Renal cortex interstitium (tissue), 11 donors: ENCODE measurements at regions not wholly inside any gene's neighbourhood (a gene's known extent, or its start where the extent isn't known, plus 50 kb on each side); places are given as distances from the start of the nearest gene placed in this dataset.

ENCODE experiments used
- DNase-seq, 11 donors: peaks; one replicate each; pipeline ENCODE4 v3.0.0-alpha.2; 2013; ENCODE audit warnings: low read depth in 9 of 11, low spot score in 4 of 11; ENCODE audit errors: extremely low read depth in 1 of 11

DNA sequence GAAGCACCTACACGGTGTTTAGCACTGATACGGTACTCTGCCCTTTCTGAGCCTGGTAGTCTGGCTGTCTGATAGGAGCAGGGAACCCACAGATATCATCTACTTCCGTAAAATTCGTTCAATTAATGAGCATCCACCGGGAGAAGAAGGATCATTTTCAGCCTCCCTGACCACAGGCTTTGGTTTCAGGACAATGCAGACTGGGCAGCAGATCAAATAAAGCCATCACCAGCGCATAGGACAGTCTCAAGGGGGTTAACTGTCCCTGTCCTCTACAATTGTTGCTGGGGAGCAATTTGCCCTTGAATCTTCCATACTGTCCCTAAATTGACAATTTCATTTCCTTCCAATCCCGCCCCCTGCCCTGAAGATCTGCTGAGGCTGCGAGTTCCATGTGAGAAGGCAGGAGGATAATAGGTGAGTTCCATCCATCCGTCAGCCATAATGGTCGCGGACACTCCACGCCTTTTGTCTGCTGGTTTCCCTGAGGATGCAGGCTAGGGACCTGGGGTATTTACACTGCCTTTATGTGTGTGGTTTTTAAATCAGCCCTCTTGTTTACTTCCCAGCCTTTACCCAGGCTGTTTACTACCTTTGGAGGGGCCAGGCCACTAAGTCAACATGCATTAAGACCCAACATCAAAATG is 110.0 kb downstream of the MYCN start:
- no peak for DNase-seq

DNA sequence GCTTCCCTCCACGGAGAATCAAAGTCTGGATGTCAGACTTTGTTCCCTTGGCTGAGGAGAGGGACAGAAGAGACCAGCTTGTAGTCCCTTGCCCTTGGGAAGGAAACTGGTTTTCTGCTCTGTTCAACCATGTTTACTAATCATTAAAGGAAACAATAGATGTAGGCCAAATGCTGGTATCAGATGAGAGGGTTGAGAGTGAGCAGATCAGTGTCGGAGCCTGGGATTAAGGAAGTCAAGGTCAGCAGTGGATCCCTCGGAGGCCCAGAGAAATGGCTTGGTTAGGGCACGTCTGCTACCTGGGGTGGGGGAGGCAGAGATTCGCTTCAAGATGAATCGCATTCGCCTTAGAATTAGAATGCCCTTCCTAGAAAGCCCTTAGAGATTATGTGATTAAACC is 109.1 kb downstream of the MYCN start:
- DNase-seq, result no peak

DNA sequence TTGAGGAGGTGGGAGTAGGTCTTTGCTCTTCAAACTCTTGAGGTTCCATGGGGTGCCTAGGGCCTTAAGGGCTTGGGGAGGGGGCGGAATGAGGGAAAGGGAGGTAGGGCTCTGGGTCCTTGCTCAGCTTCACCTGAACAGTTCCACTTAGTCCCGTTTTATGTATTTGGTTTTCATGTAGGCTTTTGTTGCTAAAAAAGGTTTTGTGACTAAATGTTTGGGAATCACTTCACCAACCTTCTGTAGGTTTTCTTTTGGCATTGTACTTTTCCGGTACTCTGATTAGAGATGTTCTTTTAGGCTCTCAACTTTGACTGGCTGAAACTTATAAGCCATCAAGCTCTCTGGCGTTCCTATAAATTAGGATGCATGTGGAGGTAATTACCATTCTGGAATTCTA is 108.1 kb downstream of the MYCN start:
- no peak for DNase-seq

DNA sequence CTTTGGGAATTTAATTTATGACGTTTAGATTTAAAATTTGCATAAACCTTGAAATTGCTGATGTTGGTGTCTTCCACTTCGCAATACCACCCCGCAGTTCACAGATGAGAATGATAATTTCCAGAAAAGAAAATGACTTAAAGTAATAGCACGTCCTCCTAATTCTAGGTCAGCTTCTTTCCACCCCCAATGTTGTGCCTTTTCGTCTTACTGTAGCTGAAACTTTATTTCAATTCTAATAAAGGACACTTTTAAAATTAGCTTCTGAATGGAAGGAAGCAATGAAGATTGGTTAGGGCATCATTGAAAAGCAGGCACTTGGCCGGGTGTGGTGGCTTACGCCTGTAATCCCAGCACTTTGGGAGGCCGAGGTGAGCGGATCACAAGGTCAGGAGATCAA is 107.4 kb downstream of the MYCN start:
- no peak for DNase-seq

DNA sequence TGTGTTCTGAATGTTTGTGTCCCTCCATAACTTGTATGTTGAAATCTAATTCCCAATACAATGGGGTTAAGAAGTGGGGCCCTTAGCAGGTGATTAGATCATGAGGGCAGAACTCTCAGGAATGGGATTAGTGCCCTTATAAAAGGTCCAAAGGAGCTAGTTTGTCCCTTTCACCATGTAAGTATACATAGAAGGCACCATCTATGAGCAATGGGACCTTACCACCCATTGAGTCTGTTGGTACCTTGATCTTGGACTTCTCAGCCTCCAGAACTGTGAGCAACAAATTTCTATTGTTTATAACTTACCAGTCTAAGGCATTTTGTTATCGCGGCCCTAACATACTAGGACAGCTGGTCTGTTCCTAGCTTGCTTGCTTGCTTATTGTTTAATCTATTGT is 106.3 kb downstream of the MYCN start:
- DNase-seq, result no peak

DNA sequence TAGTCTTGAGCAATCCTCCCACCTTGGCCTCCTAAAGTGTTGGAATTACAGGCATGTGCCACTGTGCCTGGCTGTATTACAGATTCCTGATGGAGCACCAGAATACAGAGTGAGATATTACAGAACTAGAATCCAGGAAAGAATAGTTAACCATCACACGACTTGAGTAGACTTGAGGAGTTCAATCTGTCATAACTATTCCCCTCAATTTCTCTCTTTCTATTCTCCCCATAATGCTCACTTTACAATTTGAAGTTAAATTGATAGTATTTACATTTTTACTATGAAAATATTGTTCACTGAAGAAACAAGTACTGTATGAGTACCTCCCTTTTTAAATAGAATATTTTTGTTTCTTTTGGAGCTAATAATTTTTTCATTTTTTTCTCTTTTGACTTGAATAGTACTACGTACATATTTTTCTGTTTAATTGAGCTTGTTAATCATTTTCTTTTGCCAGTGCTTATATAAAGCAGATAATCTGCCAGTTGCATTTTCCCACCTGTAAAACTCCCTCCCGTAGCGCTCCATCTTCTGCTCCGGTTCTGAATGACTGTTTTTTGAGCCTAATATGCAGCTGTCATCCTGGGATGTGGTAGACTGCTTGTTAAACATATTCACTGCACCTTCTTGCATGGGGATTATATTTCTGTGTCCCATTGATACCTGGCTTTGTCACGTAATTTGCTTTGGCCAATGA is 105.5 kb downstream of the MYCN start:
- no peak for DNase-seq

DNA sequence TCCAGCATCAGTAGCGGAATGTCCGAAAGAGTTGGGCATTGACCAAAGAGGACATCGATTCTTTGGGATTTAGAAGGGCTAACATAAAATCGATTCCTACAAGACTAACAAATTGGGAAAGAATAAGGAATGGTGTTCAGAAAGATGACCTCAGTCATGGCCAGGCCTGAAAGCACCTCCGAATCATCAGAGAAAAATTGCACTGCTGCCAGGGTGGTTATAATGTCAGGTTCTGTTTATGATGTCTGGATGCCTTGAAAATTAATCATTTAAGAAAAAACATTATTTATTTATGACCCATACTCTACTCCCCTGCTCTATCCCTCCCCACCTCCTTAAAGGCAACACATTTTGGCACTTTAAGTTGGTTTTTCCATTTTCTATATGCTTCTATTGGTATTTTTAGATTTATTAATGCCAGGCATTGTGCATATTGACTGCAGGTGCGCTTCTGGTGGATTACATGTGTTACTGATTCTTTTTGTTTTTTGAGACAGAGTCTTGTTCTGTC is 104.7 kb downstream of the MYCN start:
- no peak for DNase-seq

DNA sequence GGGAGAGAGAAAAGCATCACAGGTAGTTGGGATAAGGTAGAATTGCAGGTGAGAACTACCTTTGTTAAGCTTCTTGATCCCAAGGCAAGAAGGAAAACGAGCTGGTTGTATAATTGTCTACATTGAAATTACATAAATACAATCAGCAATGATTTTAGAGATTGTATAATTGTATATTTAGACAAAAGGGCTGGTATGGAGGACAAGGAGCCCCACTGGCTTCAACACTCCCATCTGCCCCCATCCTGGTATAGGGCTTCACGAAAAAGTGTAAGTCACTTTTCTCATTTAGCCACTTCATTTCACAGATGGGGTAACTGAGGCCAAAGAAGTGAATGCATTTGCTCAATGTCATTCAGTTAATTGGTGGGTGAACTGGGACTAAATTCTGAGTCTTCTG is 103.3 kb downstream of the MYCN start:
- no peak for DNase-seq

DNA sequence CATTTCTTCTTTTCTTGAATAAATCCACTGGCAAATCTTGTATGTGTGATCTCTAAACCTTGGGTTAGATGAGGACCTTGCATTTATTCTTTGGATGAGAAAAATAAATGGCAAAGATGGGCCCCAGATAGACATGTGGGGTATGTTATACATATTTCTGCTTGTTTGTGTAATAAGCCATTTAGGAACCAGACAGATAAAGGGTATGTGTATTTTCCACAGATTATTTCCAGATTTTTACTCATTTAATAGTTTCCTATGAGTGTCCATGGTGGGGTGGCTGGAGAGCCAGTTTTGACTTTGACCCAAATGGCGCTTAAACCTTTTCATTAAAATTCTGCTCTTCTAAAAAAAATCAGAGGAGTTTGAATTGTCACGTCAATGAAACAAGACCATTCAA is 102.8 kb downstream of the MYCN start:
- no peak for DNase-seq

DNA sequence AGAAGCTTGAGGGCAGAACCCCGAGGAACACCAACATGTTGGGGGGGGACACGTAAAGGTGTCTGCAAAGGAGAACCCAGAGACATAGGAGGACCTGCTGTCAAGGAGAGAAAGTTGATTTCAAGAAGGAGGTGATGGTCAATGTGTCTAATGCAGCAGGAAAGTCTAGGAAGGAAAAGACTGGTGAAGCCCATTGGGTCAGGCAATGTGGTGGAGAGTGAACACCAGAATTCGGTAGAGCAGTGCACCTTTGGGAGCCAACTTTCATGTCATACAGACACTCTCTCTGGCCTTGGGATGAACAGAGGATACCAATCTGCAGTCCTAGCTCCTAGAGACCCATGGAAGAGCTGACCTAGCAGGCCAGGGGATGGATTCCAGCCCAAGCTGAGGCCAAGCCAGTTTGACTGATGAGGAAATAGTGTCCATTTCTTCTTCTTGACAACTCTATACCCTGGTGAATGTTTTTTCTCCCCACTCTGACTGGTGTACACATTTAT is 101.9 kb downstream of the MYCN start:
- no peak for DNase-seq

DNA sequence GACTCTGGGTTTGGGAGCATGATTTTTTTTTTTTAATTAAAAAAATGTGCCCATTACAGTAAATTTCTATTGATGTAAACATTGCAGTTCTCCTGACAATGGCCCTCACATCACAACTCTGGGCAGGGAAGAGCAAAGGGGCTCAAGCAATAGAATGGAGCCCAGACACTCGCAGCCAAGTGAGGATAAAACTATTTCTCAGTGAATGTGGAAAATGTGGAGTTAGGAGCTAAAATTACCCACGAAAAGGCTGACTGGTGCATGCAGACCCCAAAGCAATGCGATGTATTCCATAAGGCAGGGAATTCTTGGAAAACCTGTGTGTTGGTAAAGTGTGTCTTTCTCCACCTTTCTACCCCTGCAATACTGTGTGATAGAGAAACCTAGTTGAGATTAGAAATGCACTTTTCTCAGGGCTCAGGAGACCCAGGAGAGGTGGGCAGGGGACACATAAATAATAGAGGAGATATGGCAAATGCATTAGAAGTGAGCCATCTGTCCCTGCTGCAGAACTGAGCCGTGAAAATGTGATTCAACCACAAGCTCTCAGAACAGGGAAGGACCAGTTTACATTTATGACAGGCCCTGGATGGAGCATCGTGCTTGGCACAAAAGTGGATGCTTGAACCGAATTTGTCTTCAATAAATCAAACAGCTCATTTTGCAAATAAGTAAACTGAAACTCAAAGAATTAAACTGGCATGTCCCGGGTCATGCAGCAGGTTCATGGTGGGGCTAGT is 100.1 kb downstream of the MYCN start:
- no peak for DNase-seq

DNA sequence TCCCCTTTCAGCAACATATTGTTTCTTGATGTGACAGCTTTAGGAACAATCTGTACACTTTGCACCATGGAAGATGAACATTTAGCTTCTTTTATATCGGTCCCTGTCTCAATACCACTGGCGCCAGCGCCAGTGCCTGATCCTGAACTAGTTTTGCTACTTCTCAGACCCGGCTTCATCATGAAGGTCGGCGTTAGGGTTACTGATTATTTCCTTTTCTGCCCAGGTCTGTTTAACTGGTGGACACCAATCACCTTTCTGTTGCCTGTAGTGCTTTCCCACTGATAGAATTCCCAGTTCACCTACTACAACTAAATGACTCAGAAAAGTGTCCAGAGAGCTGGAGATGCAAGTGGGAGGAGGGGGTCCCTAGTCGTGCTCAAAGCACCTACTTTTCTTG is 99.5 kb downstream of the MYCN start:
- DNase-seq, result no peak

DNA sequence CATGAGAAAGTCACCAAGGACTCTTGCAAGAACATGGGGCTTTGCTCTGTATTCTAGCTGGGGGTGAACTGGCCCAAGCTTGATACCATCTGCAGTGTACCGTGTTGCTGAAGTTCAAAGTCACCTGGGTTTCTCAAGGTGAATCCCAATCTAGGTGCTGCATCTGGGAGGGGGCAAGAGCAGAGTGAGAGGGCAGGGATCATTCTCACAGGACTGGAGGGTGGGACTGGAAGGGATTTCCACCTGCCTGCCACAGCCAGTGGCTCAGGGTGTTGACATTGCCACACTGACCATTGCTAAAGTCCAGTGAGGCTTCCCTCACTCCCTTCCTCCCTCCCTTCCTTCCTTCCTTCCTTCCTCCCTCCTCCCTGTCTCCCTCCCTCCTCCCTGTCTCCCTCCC is 98.7 kb downstream of the MYCN start:
- DNase-seq, result no peak

DNA sequence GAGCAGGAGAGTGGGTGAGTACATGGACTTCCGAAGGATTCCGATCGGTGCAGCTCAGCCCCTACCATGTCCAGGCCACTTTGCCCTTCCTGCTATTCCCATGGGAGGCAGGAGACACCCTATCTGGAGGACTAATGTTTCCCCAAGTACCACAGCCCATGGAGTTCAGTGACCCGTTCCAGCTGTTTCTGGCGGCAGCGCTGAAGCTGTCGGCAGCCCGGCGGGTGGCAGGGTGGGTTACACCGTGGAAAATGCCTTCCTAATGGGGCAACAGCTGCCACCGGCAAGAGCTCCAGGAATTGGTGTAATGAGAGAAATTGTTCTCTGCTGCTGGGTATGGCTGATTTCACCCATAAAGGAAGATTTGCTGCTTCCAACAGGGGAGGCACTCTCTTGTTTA is 98.3 kb downstream of the MYCN start:
- peak in 7 of 11 donors; percentile 31 to 63 (median 49) for DNase-seq

DNA sequence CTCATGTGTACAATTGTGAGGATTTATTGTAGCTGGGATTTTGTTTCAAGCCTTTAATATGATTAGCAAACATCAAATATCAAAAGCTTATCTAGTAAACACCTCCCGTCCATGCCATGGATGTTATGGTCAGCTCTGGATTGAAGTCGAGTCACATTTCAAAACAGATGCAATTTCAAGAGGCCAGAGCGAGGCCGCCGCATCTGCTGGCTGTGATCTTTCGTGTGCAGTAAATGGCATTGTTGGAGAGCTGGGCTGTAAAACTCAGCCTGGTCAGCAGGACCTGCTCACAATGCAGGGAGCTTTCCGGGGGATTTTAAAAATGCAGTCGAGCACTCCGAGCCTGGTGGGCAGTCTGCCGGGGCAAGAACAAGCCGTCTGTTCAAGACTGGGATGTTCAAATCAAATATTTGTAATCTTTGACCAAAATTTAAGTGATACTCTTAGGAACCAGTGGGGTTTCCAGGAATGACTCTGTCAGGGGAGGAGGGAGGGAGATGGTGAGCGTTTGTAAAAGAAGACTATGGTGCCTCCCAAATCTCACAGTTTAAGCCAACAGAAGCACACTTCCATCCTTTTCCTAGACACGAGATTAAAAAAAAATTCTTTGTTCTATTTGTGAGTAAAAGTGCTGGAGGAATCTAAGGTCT is 97.6 kb downstream of the MYCN start:
- peak in 7 of 11 donors; percentile 22 to 64 (median 32) for DNase-seq

DNA sequence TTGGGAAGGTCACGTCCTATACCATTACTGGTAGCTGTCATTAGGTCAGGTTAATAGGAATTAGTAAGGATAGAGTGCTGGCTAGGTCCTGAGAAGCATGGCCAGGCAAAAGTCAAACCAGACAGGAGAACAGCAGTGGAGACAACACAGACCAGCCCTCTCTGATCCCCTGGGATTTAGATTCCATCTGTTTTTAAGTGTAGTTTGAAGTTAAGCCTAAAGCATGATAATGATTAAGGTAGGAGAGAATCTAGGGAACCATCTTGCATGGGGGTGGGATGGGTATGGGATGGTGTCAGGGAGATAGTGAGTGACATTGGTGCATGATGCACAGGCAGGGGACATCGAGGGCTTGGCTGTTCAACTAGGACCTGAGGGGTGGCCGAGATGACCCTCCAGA is 96.6 kb downstream of the MYCN start:
- DNase-seq, result no peak

DNA sequence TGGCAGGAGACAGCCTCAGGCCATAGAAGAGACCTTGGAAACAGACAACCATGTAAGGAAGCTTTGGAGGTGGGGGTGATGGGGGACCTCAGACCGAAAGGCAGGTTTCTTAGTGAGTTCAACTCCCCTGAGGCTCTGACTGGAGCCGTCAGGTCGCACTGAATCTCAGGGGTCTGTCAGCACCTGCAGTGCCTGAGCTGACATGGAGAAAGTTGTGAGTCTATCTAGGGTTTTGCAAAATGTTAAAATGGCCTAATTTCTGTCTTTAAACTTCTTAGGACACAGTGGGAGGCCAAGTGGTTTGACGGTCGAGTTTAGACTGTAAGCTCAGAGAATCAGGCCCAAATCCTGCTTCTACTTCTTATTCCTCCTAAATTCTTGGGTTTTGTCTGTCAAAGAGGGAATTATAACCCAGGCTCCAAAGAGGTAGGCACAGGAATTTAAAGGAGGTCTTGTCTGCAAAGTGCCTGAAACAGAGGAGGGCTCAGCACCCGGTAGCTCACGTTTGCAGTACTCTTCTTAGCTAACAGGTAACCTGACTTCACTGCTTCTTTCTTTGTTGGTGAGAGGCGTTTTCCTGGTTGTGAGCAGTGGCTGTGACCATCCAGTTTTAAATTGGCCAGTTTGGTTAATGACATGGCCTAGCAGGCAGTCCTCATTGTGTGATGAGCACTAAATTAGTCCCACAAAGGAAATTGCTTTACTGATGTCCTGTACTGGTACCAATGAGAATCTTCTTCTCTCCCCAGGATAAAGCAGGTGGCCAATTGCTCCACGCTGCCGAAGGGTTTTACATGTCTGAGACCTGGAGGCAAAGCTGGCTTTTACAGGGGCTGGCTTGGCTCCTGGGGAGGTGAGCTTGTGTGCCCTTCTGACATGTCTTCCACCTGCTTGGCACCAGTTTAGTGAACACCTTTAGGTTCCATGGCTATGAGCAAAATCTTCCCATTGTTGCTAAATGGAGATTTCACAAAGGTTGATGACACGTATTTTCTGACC is 95.7 kb downstream of the MYCN start:
- no peak for DNase-seq

DNA sequence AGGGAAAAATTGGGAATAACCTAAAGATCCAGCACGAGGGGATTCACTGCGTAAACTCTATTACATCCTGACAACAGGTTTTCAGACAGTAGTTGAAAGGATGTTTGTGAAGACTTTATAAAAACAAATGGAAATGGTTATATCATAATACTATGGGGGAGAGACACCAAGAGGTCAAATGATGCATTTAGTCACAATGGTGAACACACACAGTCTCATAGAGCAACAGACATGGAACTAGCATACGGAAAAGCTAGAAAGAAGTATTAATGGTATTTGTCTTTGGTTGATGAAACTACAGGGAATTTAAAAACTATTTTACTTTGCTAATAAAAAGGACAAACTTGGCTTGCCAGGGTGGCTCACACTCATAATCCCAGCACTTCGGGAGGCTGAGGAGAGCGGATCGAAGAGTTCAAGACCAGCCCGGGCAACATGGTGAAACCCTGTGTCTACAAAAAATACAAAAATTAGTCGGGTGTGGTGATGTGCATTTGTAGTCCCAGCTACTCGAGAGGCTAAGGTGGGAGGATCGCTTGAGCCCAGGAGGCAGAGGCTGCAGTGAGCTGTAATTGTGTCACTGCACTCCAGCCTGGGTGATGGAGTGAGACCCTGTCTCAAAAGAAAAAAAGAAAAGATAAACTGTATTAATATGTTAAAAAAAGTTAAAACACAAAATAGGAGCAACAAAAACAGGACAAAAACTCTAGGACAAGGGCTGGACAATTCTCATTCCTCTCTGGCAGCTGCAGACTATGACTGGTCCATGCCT is 94.8 kb downstream of the MYCN start:
- no peak for DNase-seq
